ENCODE measurements at regions not wholly inside any gene's neighbourhood (a gene's known extent, or its start where the extent isn't known, plus 50 kb on each side); places are given as distances from the start of the nearest gene placed in this dataset.

DNA sequence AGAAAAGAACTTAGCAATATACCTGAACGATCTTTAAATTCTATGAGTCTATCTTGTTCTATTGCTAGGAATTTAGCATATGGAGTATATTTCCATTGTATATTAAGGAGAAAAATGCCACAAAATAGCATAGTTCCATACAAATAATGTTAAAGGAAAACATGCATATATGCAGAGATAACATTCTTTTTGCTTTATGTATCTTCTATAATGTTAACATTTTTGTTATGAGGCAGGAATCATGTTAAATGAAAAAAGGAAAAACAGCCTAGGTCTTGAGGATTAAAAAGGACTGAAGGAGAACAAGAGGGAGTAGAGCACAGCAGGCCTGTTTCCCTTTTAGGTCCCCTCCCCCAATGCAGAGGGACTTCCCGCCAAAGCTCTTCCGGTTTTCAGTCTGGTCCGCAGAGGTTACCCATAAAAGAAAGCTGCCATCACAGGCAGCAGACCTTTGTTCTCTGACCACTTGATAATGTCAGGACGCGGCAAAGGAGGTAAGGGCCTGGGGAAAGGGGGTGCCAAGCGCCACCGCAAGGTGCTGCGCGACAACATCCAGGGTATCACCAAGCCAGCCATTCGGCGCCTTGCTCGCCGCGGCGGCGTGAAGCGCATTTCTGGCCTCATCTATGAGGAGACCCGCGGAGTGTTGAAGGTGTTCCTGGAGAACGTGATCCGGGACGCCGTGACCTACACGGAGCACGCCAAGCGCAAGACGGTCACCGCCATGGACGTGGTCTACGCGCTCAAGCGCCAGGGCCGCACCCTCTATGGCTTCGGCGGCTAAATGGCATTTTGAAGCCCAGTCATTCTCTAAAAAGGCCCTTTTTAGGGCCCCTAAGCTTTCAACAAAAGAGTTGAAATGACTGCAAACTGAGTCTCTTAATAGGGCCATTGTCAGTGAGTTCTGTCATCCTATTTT is 108.4 kb upstream of the PRSS16 start:
- Histone ChIP-seq H3K27ac (ENCODE audit: control insufficient read depth, insufficient read depth, low read length) (peak overlapping the region; percentile 51), H2AFZ (ENCODE audit: control insufficient read depth, low read length) (peak overlapping the region; percentile 86), H3K4me3 (ENCODE audit: control insufficient read depth in 2 of 3, extremely low read depth in 1 of 3, insufficient read depth in 2 of 3, low read depth in 1 of 3, low read length in 3 of 3) (peak overlapping the region; percentile 20 to 65 (median 52)), H3K9ac (ENCODE audit: control insufficient read depth, extremely low read depth, insufficient read depth, low read length) (peak overlapping the region; percentile 54), H3K4me1 (ENCODE audit: control insufficient read depth, extremely low read depth, insufficient read depth, low read length) (peaks cover 13% of the 10 kb centered on the region), H3K36me3 (ENCODE audit: control insufficient read depth in 2 of 2, extremely low read depth in 1 of 2, insufficient read depth in 2 of 2, low read length in 2 of 2) (peaks cover 0 to 3% of the 10 kb centered on the region in 2 experiments), H3K79me2 (ENCODE audit: control insufficient read depth, insufficient read depth, low read length) (no peaks in the 10 kb centered on the region), H3K4me2 (ENCODE audit: control insufficient read depth, extremely low read depth, insufficient read depth, low read depth, low read length) (peak overlapping the region; percentile 66), H3K9me1 (ENCODE audit: control insufficient read depth, extremely low read depth, insufficient read depth, low read length) (no peaks in the 10 kb centered on the region), H3K9me3 (ENCODE audit: control insufficient read depth, low read depth, low read length) (no peaks in the 10 kb centered on the region), H3K27me3 (ENCODE audit: control insufficient read depth, extremely low read depth, insufficient read depth, low read length) (no peaks in the 10 kb centered on the region), H4K20me1 (ENCODE audit: control insufficient read depth, extremely low read depth, insufficient read depth, low read length) (no peaks in the 10 kb centered on the region)
- TF ChIP-seq, protein P1, sequence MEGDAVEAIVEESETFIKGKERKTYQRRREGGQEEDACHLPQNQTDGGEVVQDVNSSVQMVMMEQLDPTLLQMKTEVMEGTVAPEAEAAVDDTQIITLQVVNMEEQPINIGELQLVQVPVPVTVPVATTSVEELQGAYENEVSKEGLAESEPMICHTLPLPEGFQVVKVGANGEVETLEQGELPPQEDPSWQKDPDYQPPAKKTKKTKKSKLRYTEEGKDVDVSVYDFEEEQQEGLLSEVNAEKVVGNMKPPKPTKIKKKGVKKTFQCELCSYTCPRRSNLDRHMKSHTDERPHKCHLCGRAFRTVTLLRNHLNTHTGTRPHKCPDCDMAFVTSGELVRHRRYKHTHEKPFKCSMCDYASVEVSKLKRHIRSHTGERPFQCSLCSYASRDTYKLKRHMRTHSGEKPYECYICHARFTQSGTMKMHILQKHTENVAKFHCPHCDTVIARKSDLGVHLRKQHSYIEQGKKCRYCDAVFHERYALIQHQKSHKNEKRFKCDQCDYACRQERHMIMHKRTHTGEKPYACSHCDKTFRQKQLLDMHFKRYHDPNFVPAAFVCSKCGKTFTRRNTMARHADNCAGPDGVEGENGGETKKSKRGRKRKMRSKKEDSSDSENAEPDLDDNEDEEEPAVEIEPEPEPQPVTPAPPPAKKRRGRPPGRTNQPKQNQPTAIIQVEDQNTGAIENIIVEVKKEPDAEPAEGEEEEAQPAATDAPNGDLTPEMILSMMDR (optimal IDR thresholded peaks at IDR 0.05 in 1 of 3, IDR thresholded peaks at IDR 0.05 in 1 of 3, conservative IDR thresholded peaks at IDR 0.05 in 1 of 3; ENCODE audit: extremely low read depth in 1 of 3, insufficient read depth in 2 of 3, low read length in 3 of 3) = no peak
- no peak for TF ChIP-seq EZH2 (IDR thresholded peaks at IDR 0.05; ENCODE audit: low read length)
- dilution Hi-C loops (cut with MboI; ENCODE audit: extremely low pct_ligation_motif_present, low sequenced_read_pairs) = no loop called here
- DNase-seq (ENCODE audit: low read depth, low spot score) (no peak), FAIRE-seq (no peak)

DNA sequence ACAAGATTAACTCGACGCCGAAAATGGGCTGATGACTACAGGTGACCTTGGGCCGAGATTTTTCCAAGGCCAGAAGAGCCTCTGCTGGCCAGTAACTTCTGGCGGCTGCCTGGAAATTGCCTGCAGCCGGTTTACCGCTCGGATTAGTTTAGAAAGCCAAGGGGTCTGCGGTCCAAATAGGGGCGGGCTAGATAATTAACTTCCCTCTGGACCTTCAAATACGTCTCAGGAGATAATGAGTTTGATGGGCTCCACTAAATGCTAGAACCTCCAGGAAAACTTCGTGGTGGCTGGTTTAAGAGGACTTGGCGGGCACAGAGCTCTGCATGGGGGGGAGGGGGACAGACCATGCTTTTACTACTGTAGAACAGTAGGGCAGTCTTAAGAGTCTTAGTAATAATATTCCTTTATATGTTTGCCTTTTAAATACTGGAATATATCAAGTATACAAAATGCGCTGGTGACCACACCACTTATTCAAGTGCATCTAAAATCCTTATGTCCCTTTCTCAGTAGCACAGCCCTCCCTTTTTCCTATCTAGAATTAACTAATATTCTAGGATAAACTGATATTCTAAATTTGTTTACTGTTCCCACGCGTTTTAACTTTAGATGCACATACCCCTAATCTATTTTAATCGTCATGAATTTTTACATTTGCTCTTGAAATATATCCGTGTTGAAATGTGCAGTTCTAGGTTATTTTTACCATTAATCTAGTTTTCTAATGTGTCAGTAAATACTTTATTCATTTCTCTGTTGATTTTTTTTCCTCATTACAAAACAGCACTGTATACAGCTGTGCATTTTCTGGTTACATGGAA is 107.5 kb upstream of the PRSS16 start:
- TF ChIP-seq, protein P1 (optimal IDR thresholded peaks at IDR 0.05 in 1 of 3, IDR thresholded peaks at IDR 0.05 in 1 of 3, conservative IDR thresholded peaks at IDR 0.05 in 1 of 3; ENCODE audit: extremely low read depth in 1 of 3, insufficient read depth in 2 of 3, low read length in 3 of 3) = no peak
- no peak for TF ChIP-seq EZH2 (IDR thresholded peaks at IDR 0.05; ENCODE audit: low read length)
- H3K9ac ChIP-seq (ENCODE audit: control insufficient read depth, extremely low read depth, insufficient read depth, low read length) = peak overlapping the region; percentile 54
- dilution Hi-C loops (cut with MboI; ENCODE audit: extremely low pct_ligation_motif_present, low sequenced_read_pairs) = no loop called here
- no peaks in the 10 kb centered on the region for H4K20me1 ChIP-seq (ENCODE audit: control insufficient read depth, extremely low read depth, insufficient read depth, low read length)
- peak overlapping the region in 2 of 3 experiments; percentile 52 to 65 for H3K4me3 ChIP-seq (ENCODE audit: control insufficient read depth in 2 of 3, extremely low read depth in 1 of 3, insufficient read depth in 2 of 3, low read depth in 1 of 3, low read length in 3 of 3)
- no peak overlapping the region for H2AFZ ChIP-seq (ENCODE audit: control insufficient read depth, low read length)
- no peak for FAIRE-seq
- no peaks in the 10 kb centered on the region for H3K9me3 ChIP-seq (ENCODE audit: control insufficient read depth, low read depth, low read length)
- H3K27ac ChIP-seq (ENCODE audit: control insufficient read depth, insufficient read depth, low read length) = no peak overlapping the region
- H3K27me3 ChIP-seq (ENCODE audit: control insufficient read depth, extremely low read depth, insufficient read depth, low read length) = no peaks in the 10 kb centered on the region
- peak overlapping the region; percentile 66 for H3K4me2 ChIP-seq (ENCODE audit: control insufficient read depth, extremely low read depth, insufficient read depth, low read depth, low read length)
- no peak for DNase-seq (ENCODE audit: low read depth, low spot score)
- peaks cover 14% of the 10 kb centered on the region for H3K4me1 ChIP-seq (ENCODE audit: control insufficient read depth, extremely low read depth, insufficient read depth, low read length)
- H3K79me2 ChIP-seq (ENCODE audit: control insufficient read depth, insufficient read depth, low read length) = no peaks in the 10 kb centered on the region
- peaks cover 0 to 3% of the 10 kb centered on the region in 2 experiments for H3K36me3 ChIP-seq (ENCODE audit: control insufficient read depth in 2 of 2, extremely low read depth in 1 of 2, insufficient read depth in 2 of 2, low read length in 2 of 2)
- H3K9me1 ChIP-seq (ENCODE audit: control insufficient read depth, extremely low read depth, insufficient read depth, low read length) = no peaks in the 10 kb centered on the region
